PC-3 (cell line): ENCODE measurements at regions not wholly inside any gene's neighbourhood (a gene's known extent, or its start where the extent isn't known, plus 50 kb on each side); places are given as distances from the start of the nearest gene placed in this dataset.

Experiments used
- ATAC-seq: fragments of 200-7000 bp; cut with Tn5 transposase; 2 replicates; pipeline ENCODE4 v1.9.1; 2020; ENCODE audit warnings: mild to moderate bottlenecking, moderate library complexity
- BruUV-seq: library from RNA; stranded (reverse); fragments of 400-500 nt; replicated peaks from 2 replicates; lab custom pipeline; 2021; lab: Mats Ljungman, UMichigan
- CTCF ChIA-PET: fragments of 300-600 bp; sonication (Branson Sonifier 250); formaldehyde crosslinking; loops from one replicate; lab custom pipeline; 2022; ENCODE audit warnings: antibody characterized with exemption; lab: Charles Lee
- POLR2A ChIA-PET: fragments of 300-600 bp; sonication (Branson Sonifier 250); formaldehyde crosslinking; loops from one replicate; lab custom pipeline; 2022; ENCODE audit warnings: antibody characterized with exemption; ENCODE audit not compliant: unreplicated experiment; lab: Charles Lee
- DNase-seq: peaks from one replicate; pipeline ENCODE4 v3.0.0-alpha.2; 2015
- H2AFZ ChIP-seq: fragments of 300-600 bp; sonication (generic); 2 replicates; pipeline ENCODE4 v1.6.0; 2016; ENCODE audit warnings: antibody characterized with exemption, low read length
- H3F3A ChIP-seq: fragments of 300-600 bp; sonication (generic); one replicate; pipeline ENCODE4 v1.6.0; 2017; ENCODE audit warnings: antibody characterized with exemption, low read length, control low read depth, mild to moderate bottlenecking; ENCODE audit not compliant: unreplicated experiment
- H3K27ac ChIP-seq: fragments of 300-600 bp; sonication (generic); 2 replicates; pipeline ENCODE4 v1.5.1; 2016; ENCODE audit warnings: mild to moderate bottlenecking, low read length
- H3K27me3 ChIP-seq: fragments of 300-600 bp; sonication (generic); 2 replicates; pipeline ENCODE4 v1.6.1; 2016; ENCODE audit warnings: low read length, mixed read lengths
- H3K36me3 ChIP-seq: fragments of 300-600 bp; sonication (generic); 2 replicates; pipeline ENCODE4 v1.6.1; 2016; ENCODE audit warnings: low read depth, mixed run types, low read length, mixed read lengths
- H3K4me1 ChIP-seq: fragments of 300-600 bp; sonication (generic); 2 replicates; pipeline ENCODE4 v1.5.1; 2016; ENCODE audit warnings: low read length; ENCODE audit not compliant: insufficient read depth
- H3K4me2 ChIP-seq: fragments of 300-600 bp; sonication (generic); 2 replicates; pipeline ENCODE4 v1.6.0; 2016; ENCODE audit warnings: low read length
- H3K4me3 ChIP-seq: fragments of 300-600 bp; sonication (generic); 2 replicates; pipeline ENCODE4 v1.5.1; 2016; ENCODE audit warnings: mild to moderate bottlenecking, low read length, mixed read lengths
- H3K79me2 ChIP-seq: fragments of 300-600 bp; sonication (generic); 2 replicates; pipeline ENCODE4 v1.6.1; 2017; ENCODE audit warnings: low read length, mixed read lengths
- H3K9ac ChIP-seq: fragments of 300-600 bp; sonication (generic); 2 replicates; pipeline ENCODE4 v1.6.0; 2016; ENCODE audit warnings: mild to moderate bottlenecking, low read length
- H3K9me2 ChIP-seq: fragments of 300-600 bp; sonication (generic); replicated peaks from 2 replicates; pipeline ENCODE4 v1.6.1; 2016; ENCODE audit warnings: mixed run types, low read length, mixed read lengths
- H3K9me3 ChIP-seq: fragments of 300-600 bp; sonication (generic); 2 replicates; pipeline ENCODE4 v1.6.1; 2016; ENCODE audit warnings: low read length, mixed read lengths
- H4K20me1 ChIP-seq: fragments of 300-600 bp; sonication (generic); 2 replicates; pipeline ENCODE4 v1.6.1; 2016; ENCODE audit warnings: low read length, mixed read lengths
- EZH2 ChIP-seq: fragments of 300-600 bp; sonication (generic); IDR thresholded peaks from one replicate; pipeline ENCODE4 v1.6.1; 2017; ENCODE audit warnings: antibody characterized with exemption, mild to moderate bottlenecking, low read length; ENCODE audit not compliant: unreplicated experiment
- EZH2phosphoT487 ChIP-seq: fragments of 300-600 bp; sonication (generic); IDR thresholded peaks from 2 replicates; pipeline ENCODE4 v1.6.1; 2018; ENCODE audit warnings: mild to moderate bottlenecking, antibody characterized with exemption, low read length, borderline replicate concordance
- intact Hi-C: fragments of 100-400 bp; cut with micrococcal nuclease; formaldehyde crosslinking; loops from 2 replicates; pipeline ENCODE4 v1.9.0; 2023
- TF ChIP-seq, protein P1 (sequence below): fragments of 300-600 bp; sonication (generic); conservative IDR thresholded peaks from 2 replicates; pipeline ENCODE4 v1.5.1; 2017; ENCODE audit warnings: antibody characterized with exemption, low read depth, mild to moderate bottlenecking, low read length

DNA sequence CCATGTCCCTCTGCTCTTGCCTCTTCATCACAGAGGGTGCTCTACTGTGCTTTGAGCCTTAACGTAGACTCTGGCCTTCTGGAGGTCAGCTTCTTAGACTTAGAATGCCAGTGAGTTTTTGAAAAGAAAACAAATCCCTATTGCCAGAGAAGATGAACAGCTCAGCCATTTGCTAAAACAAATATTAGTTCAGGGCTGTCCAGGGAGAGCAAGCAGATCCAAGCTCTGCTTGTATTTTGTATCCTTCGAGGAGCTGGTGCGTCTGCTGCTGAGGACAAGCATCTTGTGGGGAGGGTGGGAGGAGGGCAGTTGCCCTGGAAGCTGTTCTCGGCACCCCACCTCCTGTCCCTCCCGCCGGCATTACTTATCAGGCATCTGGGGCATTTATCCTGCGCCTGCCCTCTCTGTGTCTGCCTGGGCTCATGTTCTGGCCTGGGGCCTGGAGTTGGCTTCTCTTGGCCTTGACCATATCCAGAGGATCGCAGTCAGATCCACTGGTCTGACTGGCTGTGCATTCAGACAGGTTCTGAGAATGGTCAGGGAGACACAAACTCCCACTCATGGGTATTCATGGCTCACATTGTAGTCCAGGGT is 173.1 kb upstream of the NLRP1 start:
- Histone ChIP-seq H3K4me1 (no peaks in the 10 kb centered on the region), H2AFZ (no peak overlapping the region), H4K20me1 (no peaks in the 10 kb centered on the region), H3K79me2 (no peaks in the 10 kb centered on the region), H3F3A (no peaks in the 10 kb centered on the region), H3K27me3 (no peaks in the 10 kb centered on the region), H3K9me2 (no peaks in the 10 kb centered on the region), H3K4me3 (no peak overlapping the region), H3K9ac (no peak overlapping the region), H3K27ac (no peak overlapping the region), H3K4me2 (no peak overlapping the region), H3K36me3 (no peaks in the 10 kb centered on the region), H3K9me3 (no peaks in the 10 kb centered on the region)
- no peak for DNase-seq
- POLR2A ChIA-PET = interaction anchor here (0.6 kb wide), 1 partner anchor 367 kb away, joined by 3 read pairs; no protein-coding TSS in a partner anchor
- BruUV-seq = no TSS peak
- CTCF ChIA-PET = no interaction called here
- ATAC-seq = peak; percentile 46
- intact Hi-C loops = no loop called here
- no peak for TF ChIP-seq EZH2
- TF ChIP-seq, protein P1, sequence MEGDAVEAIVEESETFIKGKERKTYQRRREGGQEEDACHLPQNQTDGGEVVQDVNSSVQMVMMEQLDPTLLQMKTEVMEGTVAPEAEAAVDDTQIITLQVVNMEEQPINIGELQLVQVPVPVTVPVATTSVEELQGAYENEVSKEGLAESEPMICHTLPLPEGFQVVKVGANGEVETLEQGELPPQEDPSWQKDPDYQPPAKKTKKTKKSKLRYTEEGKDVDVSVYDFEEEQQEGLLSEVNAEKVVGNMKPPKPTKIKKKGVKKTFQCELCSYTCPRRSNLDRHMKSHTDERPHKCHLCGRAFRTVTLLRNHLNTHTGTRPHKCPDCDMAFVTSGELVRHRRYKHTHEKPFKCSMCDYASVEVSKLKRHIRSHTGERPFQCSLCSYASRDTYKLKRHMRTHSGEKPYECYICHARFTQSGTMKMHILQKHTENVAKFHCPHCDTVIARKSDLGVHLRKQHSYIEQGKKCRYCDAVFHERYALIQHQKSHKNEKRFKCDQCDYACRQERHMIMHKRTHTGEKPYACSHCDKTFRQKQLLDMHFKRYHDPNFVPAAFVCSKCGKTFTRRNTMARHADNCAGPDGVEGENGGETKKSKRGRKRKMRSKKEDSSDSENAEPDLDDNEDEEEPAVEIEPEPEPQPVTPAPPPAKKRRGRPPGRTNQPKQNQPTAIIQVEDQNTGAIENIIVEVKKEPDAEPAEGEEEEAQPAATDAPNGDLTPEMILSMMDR = no peak
- no peak for TF ChIP-seq EZH2phosphoT487

DNA sequence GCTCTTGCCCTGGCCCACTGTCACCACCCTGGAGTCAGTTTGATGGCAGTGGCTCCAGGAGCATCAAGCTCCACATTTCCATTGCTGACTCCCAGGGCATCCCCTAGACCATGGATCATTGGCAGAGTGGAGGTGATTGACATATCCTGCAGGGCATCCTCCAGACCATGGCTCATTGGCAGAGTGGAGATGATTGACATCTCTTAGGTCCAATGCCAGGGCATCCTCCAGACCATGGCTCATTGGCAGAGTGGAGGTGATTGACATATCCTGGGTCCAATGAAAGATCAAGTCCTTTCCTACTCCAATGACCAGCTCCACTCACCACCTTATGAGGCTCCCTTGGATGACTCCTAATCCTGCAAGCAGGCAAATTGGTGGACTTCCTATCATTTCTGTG is 174.3 kb upstream of the NLRP1 start:
- no peaks in the 10 kb centered on the region for H3K9me2 ChIP-seq
- CTCF ChIA-PET = no interaction called here

DNA sequence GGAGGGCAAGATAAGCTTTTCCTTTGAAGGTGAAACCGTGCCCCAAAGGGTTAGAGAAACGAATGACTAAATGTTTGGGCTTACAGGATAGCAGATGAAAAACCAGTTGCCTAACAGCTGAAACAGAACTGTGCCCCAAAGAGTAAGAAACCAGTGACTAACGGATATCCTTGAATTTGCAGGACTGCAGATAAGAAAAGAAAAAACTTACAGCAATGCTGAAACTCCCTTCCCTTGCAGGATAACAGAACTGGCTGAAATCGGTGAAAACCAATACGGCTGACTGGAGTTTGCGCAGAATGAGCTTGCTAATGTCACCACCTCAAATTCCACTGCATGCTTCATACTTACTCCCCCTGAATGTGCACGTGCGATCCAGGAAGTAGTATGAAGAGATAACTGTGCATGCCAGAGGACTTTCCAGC is 175.2 kb upstream of the NLRP1 start:
- BruUV-seq = no TSS peak
- H3K9me2 ChIP-seq = no peaks in the 10 kb centered on the region
- H3K27me3 ChIP-seq = no peaks in the 10 kb centered on the region
- no peaks in the 10 kb centered on the region for H4K20me1 ChIP-seq
- no peak overlapping the region for H3K27ac ChIP-seq
- intact Hi-C loops = no loop called here
- H3K4me3 ChIP-seq = no peak overlapping the region
- H3F3A ChIP-seq = no peaks in the 10 kb centered on the region
- ChIA-PET CTCF (no interaction called here), POLR2A (no interaction called here)
- H3K36me3 ChIP-seq = no peaks in the 10 kb centered on the region
- DNase-seq = no peak
- H3K4me1 ChIP-seq = no peaks in the 10 kb centered on the region
- no peak overlapping the region for H3K9ac ChIP-seq
- H2AFZ ChIP-seq = no peak overlapping the region
- no peak for ATAC-seq
- no peaks in the 10 kb centered on the region for H3K9me3 ChIP-seq
- H3K79me2 ChIP-seq = no peaks in the 10 kb centered on the region
- no peak for TF ChIP-seq EZH2
- TF ChIP-seq, protein P1 = no peak
- TF ChIP-seq EZH2phosphoT487 = no peak
- no peak overlapping the region for H3K4me2 ChIP-seq

More for the DNA sequence above, 174.3 kb upstream of the NLRP1 start:
- intact Hi-C loops = no loop called here
- POLR2A ChIA-PET = no interaction called here
- BruUV-seq = no TSS peak
- DNase-seq (peak; percentile 56), ATAC-seq (peak; percentile 40; the same call in 1 of the 2 replicates)
- no peaks in the 10 kb centered on the region for H3K4me1 ChIP-seq
- H3K79me2 ChIP-seq = no peaks in the 10 kb centered on the region
- no peaks in the 10 kb centered on the region for H4K20me1 ChIP-seq
- no peaks in the 10 kb centered on the region for H3K27me3 ChIP-seq
- no peak overlapping the region for H2AFZ ChIP-seq
- no peaks in the 10 kb centered on the region for H3K36me3 ChIP-seq
- no peaks in the 10 kb centered on the region for H3F3A ChIP-seq
- no peak overlapping the region for H3K4me2 ChIP-seq
- TF ChIP-seq EZH2 (no peak), EZH2phosphoT487 (no peak)
- TF ChIP-seq, protein P1 = no peak
- H3K9ac ChIP-seq = no peak overlapping the region
- no peak overlapping the region for H3K27ac ChIP-seq
- no peaks in the 10 kb centered on the region for H3K9me3 ChIP-seq
- no peak overlapping the region for H3K4me3 ChIP-seq
